ENCODE measurements at regions not wholly inside any gene's neighbourhood (a gene's known extent, or its start where the extent isn't known, plus 50 kb on each side); places are given as distances from the start of the nearest gene placed in this dataset.

- DNase-seq (ENCODE audit: extremely low spot score in 2 of 2), result peak in 1 of 2 donors; percentile 61
- H3K27me3 ChIP-seq, result no peaks in the 10 kb centered on the region
Observed at GRCh38 chr10:123588386-123588914, 77.7 kb upstream of the GPR26 start.

GRCh38 chr10:123595661-123596060 lies 70.5 kb upstream of the GPR26 start:
- Histone ChIP-seq H3K4me3 (no peak overlapping the region), H3K27ac (no peak overlapping the region), H3K4me1 (no peaks in the 10 kb centered on the region), H3K36me3 (no peaks in the 10 kb centered on the region), H3K9me3 (peaks cover 5% of the 10 kb centered on the region), H3K27me3 (no peaks in the 10 kb centered on the region)
- TF ChIP-seq, protein P1, sequence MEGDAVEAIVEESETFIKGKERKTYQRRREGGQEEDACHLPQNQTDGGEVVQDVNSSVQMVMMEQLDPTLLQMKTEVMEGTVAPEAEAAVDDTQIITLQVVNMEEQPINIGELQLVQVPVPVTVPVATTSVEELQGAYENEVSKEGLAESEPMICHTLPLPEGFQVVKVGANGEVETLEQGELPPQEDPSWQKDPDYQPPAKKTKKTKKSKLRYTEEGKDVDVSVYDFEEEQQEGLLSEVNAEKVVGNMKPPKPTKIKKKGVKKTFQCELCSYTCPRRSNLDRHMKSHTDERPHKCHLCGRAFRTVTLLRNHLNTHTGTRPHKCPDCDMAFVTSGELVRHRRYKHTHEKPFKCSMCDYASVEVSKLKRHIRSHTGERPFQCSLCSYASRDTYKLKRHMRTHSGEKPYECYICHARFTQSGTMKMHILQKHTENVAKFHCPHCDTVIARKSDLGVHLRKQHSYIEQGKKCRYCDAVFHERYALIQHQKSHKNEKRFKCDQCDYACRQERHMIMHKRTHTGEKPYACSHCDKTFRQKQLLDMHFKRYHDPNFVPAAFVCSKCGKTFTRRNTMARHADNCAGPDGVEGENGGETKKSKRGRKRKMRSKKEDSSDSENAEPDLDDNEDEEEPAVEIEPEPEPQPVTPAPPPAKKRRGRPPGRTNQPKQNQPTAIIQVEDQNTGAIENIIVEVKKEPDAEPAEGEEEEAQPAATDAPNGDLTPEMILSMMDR (IDR thresholded peaks at IDR 0.05), result no peak
- TF ChIP-seq POLR2AphosphoS5 (IDR thresholded peaks at IDR 0.05; ENCODE audit: insufficient read depth in 1 of 2, low read depth in 1 of 2) (no peak), POLR2A (IDR thresholded peaks at IDR 0.05) (no peak)
- intact Hi-C loops (cut with DNase I), result no loop called here
- peak in 1 of 2 donors; percentile 16 for DNase-seq (ENCODE audit: extremely low spot score in 2 of 2)

More at GRCh38 chr10:123588386-123588914, 77.7 kb upstream of the GPR26 start:
- no peak overlapping the region for H3K27ac ChIP-seq
- intact Hi-C loops (cut with DNase I), result no loop called here
- H3K36me3 ChIP-seq, result no peaks in the 10 kb centered on the region
- peaks cover 5% of the 10 kb centered on the region for H3K9me3 ChIP-seq
- H3K4me1 ChIP-seq, result peaks cover 9% of the 10 kb centered on the region
- TF ChIP-seq POLR2A (IDR thresholded peaks at IDR 0.05) (no peak), POLR2AphosphoS5 (IDR thresholded peaks at IDR 0.05; ENCODE audit: insufficient read depth in 1 of 2, low read depth in 1 of 2) (no peak)
- TF ChIP-seq, protein P1 (IDR thresholded peaks at IDR 0.05), result no peak
- no peak overlapping the region for H3K4me3 ChIP-seq

DNA sequence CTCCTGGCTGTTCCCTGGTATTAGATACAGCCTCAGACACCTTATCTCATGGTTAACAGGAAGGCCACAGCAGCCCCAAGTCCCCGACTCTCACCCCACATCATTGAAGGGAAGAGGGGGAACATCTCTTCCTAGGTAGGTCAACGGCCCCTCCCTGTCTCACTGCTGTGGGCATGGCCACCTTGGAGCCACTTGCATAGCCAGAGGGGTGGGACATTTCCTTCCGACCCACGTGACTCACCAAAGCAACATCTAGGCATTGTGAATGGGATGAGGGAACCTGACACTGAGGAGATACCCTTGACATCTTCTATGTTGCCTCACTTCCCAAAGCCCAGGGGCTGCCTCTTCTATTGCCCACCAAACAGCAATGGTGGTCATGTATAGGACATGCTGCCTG lies 68.5 kb upstream of the GPR26 start:
- no peaks in the 10 kb centered on the region for H3K4me1 ChIP-seq
- H3K36me3 ChIP-seq, result no peaks in the 10 kb centered on the region
- TF ChIP-seq POLR2A (IDR thresholded peaks at IDR 0.05) (no peak), POLR2AphosphoS5 (IDR thresholded peaks at IDR 0.05; ENCODE audit: insufficient read depth in 1 of 2, low read depth in 1 of 2) (no peak)
- TF ChIP-seq, protein P1 (IDR thresholded peaks at IDR 0.05), result no peak
- H3K27me3 ChIP-seq, result no peaks in the 10 kb centered on the region
- no peak overlapping the region for H3K4me3 ChIP-seq
- intact Hi-C loops (cut with DNase I), result no loop called here
- no peaks in the 10 kb centered on the region for H3K9me3 ChIP-seq
- DNase-seq (ENCODE audit: extremely low spot score in 2 of 2), result peak in 1 of 2 donors; percentile 52
- H3K27ac ChIP-seq, result no peak overlapping the region

GRCh38 chr10:123599366-123599849 lies 66.7 kb upstream of the GPR26 start:
- Histone ChIP-seq H3K36me3 (no peaks in the 10 kb centered on the region), H3K9me3 (no peaks in the 10 kb centered on the region), H3K27me3 (no peaks in the 10 kb centered on the region), H3K4me1 (no peaks in the 10 kb centered on the region), H3K27ac (no peak overlapping the region), H3K4me3 (no peak overlapping the region)
- TF ChIP-seq POLR2A (IDR thresholded peaks at IDR 0.05) (no peak), POLR2AphosphoS5 (IDR thresholded peaks at IDR 0.05; ENCODE audit: insufficient read depth in 1 of 2, low read depth in 1 of 2) (no peak)
- TF ChIP-seq, protein P1 (IDR thresholded peaks at IDR 0.05), result no peak
- intact Hi-C loops (cut with DNase I), result no loop called here
- DNase-seq (ENCODE audit: extremely low spot score in 2 of 2), result peak in 1 of 2 donors; percentile 49

- TF ChIP-seq POLR2AphosphoS5 (IDR thresholded peaks at IDR 0.05; ENCODE audit: insufficient read depth in 1 of 2, low read depth in 1 of 2) (no peak), POLR2A (IDR thresholded peaks at IDR 0.05) (no peak)
- TF ChIP-seq, protein P1 (IDR thresholded peaks at IDR 0.05), result no peak
- H3K4me3 ChIP-seq, result no peak overlapping the region
- H3K9me3 ChIP-seq, result no peaks in the 10 kb centered on the region
- H3K36me3 ChIP-seq, result no peaks in the 10 kb centered on the region
- intact Hi-C loops (cut with DNase I), result no loop called here
- no peaks in the 10 kb centered on the region for H3K4me1 ChIP-seq
- no peak for DNase-seq (ENCODE audit: extremely low spot score in 2 of 2)
- H3K27me3 ChIP-seq, result no peaks in the 10 kb centered on the region
- no peak overlapping the region for H3K27ac ChIP-seq
Observed at GRCh38 chr10:123600177-123600576, 66.0 kb upstream of the GPR26 start.

All from vagina (tissue), 2 donors.